ENCODE measurements at regions not wholly inside any gene's neighbourhood (a gene's known extent, or its start where the extent isn't known, plus 50 kb on each side); places are given as distances from the start of the nearest gene placed in this dataset.

- H3K4me3 ChIP-seq, result no peak overlapping the region
- TF ChIP-seq CTCF (IDR thresholded peaks at IDR 0.05 in 8 of 11, conservative IDR thresholded peaks at IDR 0.05 in 3 of 11) (no peak), POLR2AphosphoS5 (IDR thresholded peaks at IDR 0.05) (no peak), POLR2A (IDR thresholded peaks at IDR 0.05) (no peak)
- WGBS, 5 donors, result 65 to 74% (median 66%) methylated on average over 7 of the region's 7 CpGs
- no peaks in the 10 kb centered on the region for H3K27me3 ChIP-seq (replicated peaks in 1 of 7)
- intact Hi-C loops (cut with DNase I; ENCODE audit: low total_unique reads), result no loop called here
- H3K4me1 ChIP-seq, result peaks cover 0 to 5% (median 0%) of the 10 kb centered on the region in 6 donors
- no peak overlapping the region for H3K27ac ChIP-seq
- no peaks in the 10 kb centered on the region for H3K36me3 ChIP-seq
- DNase-seq, result no peak
- no peaks in the 10 kb centered on the region for H3K9me3 ChIP-seq
Observed at GRCh38 chr14:39766397-39767000, 334.3 kb upstream of the FBXO33 start.

GRCh38 chr14:39765676-39766075 is 333.4 kb upstream of the FBXO33 start:
- H3K36me3 ChIP-seq, result no peaks in the 10 kb centered on the region
- H3K27me3 ChIP-seq (replicated peaks in 1 of 7), result no peaks in the 10 kb centered on the region
- no peak for TF ChIP-seq POLR2A (IDR thresholded peaks at IDR 0.05)
- TF ChIP-seq CTCF (IDR thresholded peaks at IDR 0.05 in 8 of 11, conservative IDR thresholded peaks at IDR 0.05 in 3 of 11), result no peak
- TF ChIP-seq POLR2AphosphoS5 (IDR thresholded peaks at IDR 0.05), result no peak
- intact Hi-C loops (cut with DNase I; ENCODE audit: low total_unique reads), result no loop called here
- 55 to 82% (median 66%) methylated on average over 2 of the region's 2 CpGs for WGBS, 5 donors
- H3K4me1 ChIP-seq, result peaks cover 0 to 5% (median 0%) of the 10 kb centered on the region in 6 donors
- no peak overlapping the region for H3K4me3 ChIP-seq
- H3K27ac ChIP-seq, result no peak overlapping the region
- no peak for DNase-seq
- no peaks in the 10 kb centered on the region for H3K9me3 ChIP-seq

GRCh38 chr14:39763402-39763890 is 331.2 kb upstream of the FBXO33 start:
- TF ChIP-seq CTCF (IDR thresholded peaks at IDR 0.05 in 8 of 11, conservative IDR thresholded peaks at IDR 0.05 in 3 of 11) (no peak), POLR2A (IDR thresholded peaks at IDR 0.05) (no peak), POLR2AphosphoS5 (IDR thresholded peaks at IDR 0.05) (no peak)
- intact Hi-C loops (cut with DNase I; ENCODE audit: low total_unique reads), result no loop called here

GRCh38 chr14:39762576-39763401 is 330.6 kb upstream of the FBXO33 start:
- H3K27ac ChIP-seq, result no peak overlapping the region
- no peak for DNase-seq
- no peaks in the 10 kb centered on the region for H3K27me3 ChIP-seq (replicated peaks in 1 of 7)
- TF ChIP-seq CTCF (IDR thresholded peaks at IDR 0.05 in 8 of 11, conservative IDR thresholded peaks at IDR 0.05 in 3 of 11), result no peak
- TF ChIP-seq POLR2AphosphoS5 (IDR thresholded peaks at IDR 0.05), result no peak
- no peak for TF ChIP-seq POLR2A (IDR thresholded peaks at IDR 0.05)
- WGBS, 5 donors, result 25 to 36% (median 29%) methylated on average over 16 of the region's 16 CpGs
- H3K9me3 ChIP-seq, result no peaks in the 10 kb centered on the region
- no peak overlapping the region for H3K4me3 ChIP-seq
- intact Hi-C loops (cut with DNase I; ENCODE audit: low total_unique reads), result no loop called here
- no peaks in the 10 kb centered on the region for H3K36me3 ChIP-seq
- H3K4me1 ChIP-seq, result peaks cover 0 to 5% (median 0%) of the 10 kb centered on the region in 6 donors

More at GRCh38 chr14:39763402-39763890, 331.2 kb upstream of the FBXO33 start:
- Histone ChIP-seq H3K4me1 (peaks cover 0 to 5% (median 0%) of the 10 kb centered on the region in 6 donors), H3K27me3 (replicated peaks in 1 of 7) (no peaks in the 10 kb centered on the region), H3K9me3 (no peaks in the 10 kb centered on the region), H3K27ac (no peak overlapping the region), H3K36me3 (no peaks in the 10 kb centered on the region), H3K4me3 (no peak overlapping the region)
- DNase-seq, result no peak
- 89 to 100% (median 95%) methylated on average over 1 of the region's 1 CpG for WGBS, 5 donors
